ENCODE measurements at regions not wholly inside any gene's neighbourhood (a gene's known extent, or its start where the extent isn't known, plus 50 kb on each side); places are given as distances from the start of the nearest gene placed in this dataset.
A peak's percentile ranks its signal among the peaks of the same experiment; 100 is the strongest.

- Histone ChIP-seq H3K4me3 (ENCODE audit: insufficient read depth, low read depth, low read length) (no peak overlapping the region), H3K36me3 (replicated peaks; ENCODE audit: control insufficient read depth, insufficient read depth, low read length) (no peaks in the 10 kb centered on the region), H3K27me3 (ENCODE audit: control insufficient read depth, insufficient read depth, low read length) (no peaks in the 10 kb centered on the region)
- no peak for DNase-seq
Observed at GRCh38 chr10:121296881-121297585, 301.2 kb downstream of the FGFR2 start.

- no peaks in the 10 kb centered on the region for H3K27me3 ChIP-seq (ENCODE audit: control insufficient read depth, insufficient read depth, low read length)
- H3K4me3 ChIP-seq (ENCODE audit: insufficient read depth, low read depth, low read length) = no peak overlapping the region
- no peaks in the 10 kb centered on the region for H3K36me3 ChIP-seq (replicated peaks; ENCODE audit: control insufficient read depth, insufficient read depth, low read length)
- no peak for DNase-seq
Observed at GRCh38 chr10:121300723-121301122, 297.5 kb downstream of the FGFR2 start.

DNA sequence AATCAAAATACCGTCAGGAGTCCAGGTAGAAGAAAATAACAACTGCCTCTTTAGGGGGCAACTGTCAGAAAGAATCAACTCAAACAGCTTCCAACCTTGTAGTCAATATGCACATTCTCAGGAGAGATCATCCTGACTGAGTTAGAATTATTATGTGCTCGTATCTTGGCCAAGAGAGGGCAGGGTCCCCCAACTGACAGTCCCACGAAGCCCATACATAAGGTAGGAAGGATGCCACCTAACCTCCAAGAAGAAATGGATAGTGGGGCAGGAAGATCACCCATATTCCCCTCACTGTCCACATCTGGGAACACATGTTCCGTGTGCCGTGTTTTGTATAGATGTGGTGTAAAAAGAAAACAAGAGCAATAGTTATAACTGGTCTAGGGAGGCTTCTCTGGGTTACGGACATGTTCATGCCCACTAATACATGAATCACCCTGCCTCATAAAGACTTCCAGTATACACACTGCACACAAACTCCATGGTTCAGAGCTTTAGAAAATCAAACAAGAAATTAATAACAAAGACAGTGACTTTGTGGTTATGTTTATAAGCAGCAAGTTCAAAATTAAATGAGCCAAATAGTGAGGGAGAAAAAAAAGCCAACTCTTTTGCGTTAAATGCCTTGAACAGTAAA lies 295.6 kb downstream of the FGFR2 start:
- Histone ChIP-seq H3K36me3 (replicated peaks; ENCODE audit: control insufficient read depth, insufficient read depth, low read length) (no peaks in the 10 kb centered on the region), H3K27me3 (ENCODE audit: control insufficient read depth, insufficient read depth, low read length) (no peaks in the 10 kb centered on the region), H3K4me3 (ENCODE audit: insufficient read depth, low read depth, low read length) (no peak overlapping the region)
- no peak for DNase-seq

DNA sequence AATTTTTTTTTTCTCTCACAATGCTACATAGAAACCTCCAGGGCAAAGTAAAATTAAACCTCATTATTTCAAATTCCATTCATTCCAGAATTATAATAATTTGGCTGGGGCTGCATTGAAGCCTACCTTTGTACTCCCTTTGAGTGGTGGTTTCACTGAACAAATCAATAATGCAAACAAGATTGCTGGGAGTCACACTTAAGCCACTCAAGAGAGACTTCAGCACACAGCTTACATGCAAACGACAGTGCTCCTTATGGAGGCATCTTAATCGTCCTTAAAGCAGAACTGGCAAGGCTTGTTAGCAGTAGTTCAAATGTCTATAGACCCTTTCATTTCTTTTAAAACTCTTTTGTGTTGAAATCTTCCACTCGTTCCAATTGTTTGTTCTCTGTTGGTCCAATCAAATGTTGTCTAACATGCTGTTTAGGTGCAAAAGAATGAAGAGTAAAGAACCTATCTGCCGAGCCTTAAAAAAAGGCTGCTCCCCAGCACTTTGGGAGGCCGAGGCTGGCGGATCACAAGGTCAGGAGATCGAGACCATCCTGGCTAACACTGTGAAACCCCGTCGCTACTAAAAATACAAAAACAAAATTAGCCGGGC lies 294.9 kb downstream of the FGFR2 start:
- Histone ChIP-seq H3K4me3 (ENCODE audit: insufficient read depth, low read depth, low read length) (no peak overlapping the region), H3K36me3 (replicated peaks; ENCODE audit: control insufficient read depth, insufficient read depth, low read length) (no peaks in the 10 kb centered on the region), H3K27me3 (ENCODE audit: control insufficient read depth, insufficient read depth, low read length) (no peaks in the 10 kb centered on the region)
- DNase-seq = no peak

GRCh38 chr10:121305066-121305465 lies 293.2 kb downstream of the FGFR2 start:
- no peak for DNase-seq
- H3K36me3 ChIP-seq (replicated peaks; ENCODE audit: control insufficient read depth, insufficient read depth, low read length) = no peaks in the 10 kb centered on the region
- H3K4me3 ChIP-seq (ENCODE audit: insufficient read depth, low read depth, low read length) = no peak overlapping the region
- H3K27me3 ChIP-seq (ENCODE audit: control insufficient read depth, insufficient read depth, low read length) = no peaks in the 10 kb centered on the region

- Histone ChIP-seq H3K27me3 (ENCODE audit: control insufficient read depth, insufficient read depth, low read length) (no peaks in the 10 kb centered on the region), H3K36me3 (replicated peaks; ENCODE audit: control insufficient read depth, insufficient read depth, low read length) (no peaks in the 10 kb centered on the region), H3K4me3 (ENCODE audit: insufficient read depth, low read depth, low read length) (no peak overlapping the region)
- no peak for DNase-seq
Observed at GRCh38 chr10:121306159-121306673, 292.0 kb downstream of the FGFR2 start.

- H3K36me3 ChIP-seq (replicated peaks; ENCODE audit: control insufficient read depth, insufficient read depth, low read length) = no peaks in the 10 kb centered on the region
- no peaks in the 10 kb centered on the region for H3K27me3 ChIP-seq (ENCODE audit: control insufficient read depth, insufficient read depth, low read length)
- DNase-seq = no peak
- no peak overlapping the region for H3K4me3 ChIP-seq (ENCODE audit: insufficient read depth, low read depth, low read length)
Observed at GRCh38 chr10:121307411-121307980, 290.7 kb downstream of the FGFR2 start.

- Histone ChIP-seq H3K36me3 (replicated peaks; ENCODE audit: control insufficient read depth, insufficient read depth, low read length) (no peaks in the 10 kb centered on the region), H3K4me3 (ENCODE audit: insufficient read depth, low read depth, low read length) (no peak overlapping the region), H3K27me3 (ENCODE audit: control insufficient read depth, insufficient read depth, low read length) (no peaks in the 10 kb centered on the region)
- no peak for DNase-seq
Observed at GRCh38 chr10:121308020-121308419, 290.2 kb downstream of the FGFR2 start.

DNA sequence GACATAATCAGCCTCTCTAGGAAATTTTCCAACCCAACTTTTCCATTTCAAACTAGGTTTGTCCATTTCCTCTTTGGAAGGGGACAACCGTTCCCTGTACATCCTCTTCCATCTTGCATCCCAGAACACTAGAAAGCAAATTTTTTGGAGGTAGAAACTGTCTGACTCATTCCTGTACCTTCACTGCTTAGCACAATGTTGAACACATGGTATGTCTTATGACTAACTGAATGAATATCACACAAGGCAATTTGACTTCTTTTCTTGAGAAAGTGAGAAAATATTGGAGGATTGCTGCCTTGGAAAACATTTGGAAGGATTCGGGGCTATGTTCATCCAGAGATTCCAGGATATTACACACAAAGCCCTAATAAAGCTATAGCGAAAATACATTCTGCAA lies 289.1 kb downstream of the FGFR2 start:
- DNase-seq = no peak
- Histone ChIP-seq H3K4me3 (ENCODE audit: insufficient read depth, low read depth, low read length) (no peak overlapping the region), H3K36me3 (replicated peaks; ENCODE audit: control insufficient read depth, insufficient read depth, low read length) (no peaks in the 10 kb centered on the region), H3K27me3 (ENCODE audit: control insufficient read depth, insufficient read depth, low read length) (no peaks in the 10 kb centered on the region)

GRCh38 chr10:121310151-121310711 lies 288.0 kb downstream of the FGFR2 start:
- Histone ChIP-seq H3K36me3 (replicated peaks; ENCODE audit: control insufficient read depth, insufficient read depth, low read length) (no peaks in the 10 kb centered on the region), H3K27me3 (ENCODE audit: control insufficient read depth, insufficient read depth, low read length) (no peaks in the 10 kb centered on the region), H3K4me3 (ENCODE audit: insufficient read depth, low read depth, low read length) (no peak overlapping the region)
- DNase-seq = peak; percentile 8

GRCh38 chr10:121311812-121312443 lies 286.3 kb downstream of the FGFR2 start:
- no peak for DNase-seq
- Histone ChIP-seq H3K4me3 (ENCODE audit: insufficient read depth, low read depth, low read length) (no peak overlapping the region), H3K27me3 (ENCODE audit: control insufficient read depth, insufficient read depth, low read length) (no peaks in the 10 kb centered on the region), H3K36me3 (replicated peaks; ENCODE audit: control insufficient read depth, insufficient read depth, low read length) (no peaks in the 10 kb centered on the region)

DNA sequence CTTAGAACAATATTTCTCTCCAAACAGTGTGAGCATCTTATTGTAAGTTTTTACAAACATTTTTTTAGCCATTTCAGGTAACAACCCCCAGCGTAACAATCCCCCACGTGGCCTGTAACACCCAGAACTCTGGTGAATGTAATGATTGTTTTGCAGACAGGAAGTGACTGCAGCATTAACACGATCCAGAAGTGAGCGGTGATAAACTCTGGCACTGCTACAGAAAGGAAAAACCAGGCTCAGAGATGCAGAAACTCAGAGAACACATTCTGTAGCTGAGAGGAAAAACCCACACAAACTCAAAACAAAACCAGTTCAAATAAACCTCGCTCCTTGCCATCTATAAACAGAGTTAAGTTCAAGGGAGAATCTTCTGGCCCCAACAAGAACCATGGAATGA lies 285.7 kb downstream of the FGFR2 start:
- Histone ChIP-seq H3K36me3 (replicated peaks; ENCODE audit: control insufficient read depth, insufficient read depth, low read length) (no peaks in the 10 kb centered on the region), H3K4me3 (ENCODE audit: insufficient read depth, low read depth, low read length) (no peak overlapping the region), H3K27me3 (ENCODE audit: control insufficient read depth, insufficient read depth, low read length) (no peaks in the 10 kb centered on the region)
- no peak for DNase-seq

DNA sequence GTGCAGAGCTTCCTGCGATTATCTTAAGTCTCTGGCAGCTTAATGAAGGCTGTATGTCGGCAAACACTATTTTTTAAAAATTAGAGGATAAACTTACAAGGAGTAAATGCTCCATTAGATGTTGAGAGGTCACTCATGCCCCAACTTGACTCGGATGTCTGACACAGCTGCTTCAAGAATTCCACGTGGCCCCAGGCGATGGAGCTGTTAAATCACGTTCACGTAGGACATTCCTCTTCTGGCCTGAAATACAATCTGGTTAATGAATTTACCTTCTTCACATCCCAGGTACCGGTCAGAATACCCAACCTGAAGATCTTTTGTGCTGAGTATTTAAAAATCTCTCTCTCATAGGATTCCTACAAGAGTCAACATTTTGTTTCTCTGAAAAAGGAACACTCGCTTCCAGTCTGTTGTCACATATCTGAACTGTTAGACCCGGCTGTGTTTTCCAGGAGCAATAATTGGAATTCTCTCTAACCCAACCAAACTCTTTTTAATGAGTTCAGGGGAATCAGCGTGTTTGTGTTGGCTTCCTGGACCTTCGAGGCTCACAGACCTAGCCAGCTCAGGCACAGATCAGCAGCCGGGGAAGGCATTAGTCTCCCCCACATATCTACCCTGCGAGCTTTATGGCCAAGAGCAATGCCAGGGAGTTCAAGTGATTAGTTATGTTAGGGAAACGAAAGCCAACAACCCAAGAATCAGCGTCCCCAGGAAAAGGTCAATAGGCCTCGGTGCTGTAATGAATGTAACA lies 284.9 kb downstream of the FGFR2 start:
- Histone ChIP-seq H3K4me3 (ENCODE audit: insufficient read depth, low read depth, low read length) (no peak overlapping the region), H3K27me3 (ENCODE audit: control insufficient read depth, insufficient read depth, low read length) (no peaks in the 10 kb centered on the region), H3K36me3 (replicated peaks; ENCODE audit: control insufficient read depth, insufficient read depth, low read length) (no peaks in the 10 kb centered on the region)
- no peak for DNase-seq

- DNase-seq = no peak
- Histone ChIP-seq H3K27me3 (ENCODE audit: control insufficient read depth, insufficient read depth, low read length) (no peaks in the 10 kb centered on the region), H3K36me3 (replicated peaks; ENCODE audit: control insufficient read depth, insufficient read depth, low read length) (no peaks in the 10 kb centered on the region), H3K4me3 (ENCODE audit: insufficient read depth, low read depth, low read length) (no peak overlapping the region)
Observed at GRCh38 chr10:121316432-121316831, 281.8 kb downstream of the FGFR2 start.
